Esophagus squamous epithelium (tissue), 5 donors: ENCODE measurements at regions not wholly inside any gene's neighbourhood (a gene's known extent, or its start where the extent isn't known, plus 50 kb on each side); places are given as distances from the start of the nearest gene placed in this dataset.
"Not testable (repeated sequence)": the region's sequence is repeated elsewhere in the genome, so short reads cannot be mapped to it uniquely, and the experiment has no call there.

Source experiments
- DNase-seq: peaks from one replicate; lab custom pipeline; 2025; lab: John Stamatoyannopoulos, UW
- H3K27ac ChIP-seq, 4 donors: fragments of 200-600 bp; sonication (generic); one replicate each; pipeline ENCODE4 v1.5.1; 2016 to 2019; ENCODE audit warnings: mild to moderate bottlenecking in 1 of 4
- H3K27me3 ChIP-seq, 4 donors: fragments of 200-600 bp; sonication (generic); 1 replicate in 3 of 4; 2 replicates in 1 of 4; pipeline versions ENCODE4 v1.5.1 to v1.6.0; 2017 to 2021; ENCODE audit warnings: antibody characterized with exemption in 1 of 4
- H3K36me3 ChIP-seq, 3 donors: fragments of 200-600 bp; sonication (generic); one replicate each; pipeline ENCODE4 v1.5.1; 2016 to 2019
- H3K4me1 ChIP-seq, 3 donors: fragments of 200-600 bp; sonication (generic); one replicate each; pipeline ENCODE4 v1.5.1; 2017 to 2019
- H3K4me3 ChIP-seq, 4 donors: fragments of 200-600 bp; sonication (generic); 1 replicate in 3 of 4; 2 replicates in 1 of 4; pipeline ENCODE4 v1.5.1; 2016 to 2019; ENCODE audit warnings: mild to moderate bottlenecking in 2 of 4, moderate library complexity in 1 of 4
- H3K9me3 ChIP-seq, 3 donors: fragments of 200-600 bp; sonication (generic); one replicate each; pipeline ENCODE4 v1.5.1; 2016 to 2019
- POLR2A ChIP-seq, 4 donors: fragments of 450-650 bp; IDR thresholded peaks; one replicate each; pipeline ENCODE4 v1.6.1; 2017; ENCODE audit warnings: antibody characterized with exemption in 4 of 4, mild to moderate bottlenecking in 4 of 4, moderate library complexity in 3 of 4
- WGBS, 2 donors: methylation state at CpG; one replicate each; pipeline ENCODE4 v1.1.5; 2018; 5-methylcytosine and 5-hydroxymethylcytosine counted together
- intact Hi-C: fragments of 100-400 bp; cut with DNase I; formaldehyde crosslinking; loops from one replicate; pipeline ENCODE4 v1.15.0; 2022
- TF ChIP-seq, protein P1 (sequence below), 6 experiments: fragments of 450-650 bp in 4 of 6; fragments of 200-600 bp in 2 of 6; sonication (generic) in 2 of 6; IDR thresholded peaks; one replicate each; pipeline ENCODE4 v1.5.1; 2016 to 2019; ENCODE audit warnings: antibody characterized with exemption in 6 of 6, mild to moderate bottlenecking in 4 of 6, moderate library complexity in 4 of 6
- donor health status: DM: yes; HTN: yes; CAD: no.

- no peak overlapping the region for H3K27ac ChIP-seq
- no peaks in the 10 kb centered on the region for H3K27me3 ChIP-seq
- no peak for TF ChIP-seq POLR2A (IDR thresholded peaks at IDR 0.05)
- TF ChIP-seq, protein P1, sequence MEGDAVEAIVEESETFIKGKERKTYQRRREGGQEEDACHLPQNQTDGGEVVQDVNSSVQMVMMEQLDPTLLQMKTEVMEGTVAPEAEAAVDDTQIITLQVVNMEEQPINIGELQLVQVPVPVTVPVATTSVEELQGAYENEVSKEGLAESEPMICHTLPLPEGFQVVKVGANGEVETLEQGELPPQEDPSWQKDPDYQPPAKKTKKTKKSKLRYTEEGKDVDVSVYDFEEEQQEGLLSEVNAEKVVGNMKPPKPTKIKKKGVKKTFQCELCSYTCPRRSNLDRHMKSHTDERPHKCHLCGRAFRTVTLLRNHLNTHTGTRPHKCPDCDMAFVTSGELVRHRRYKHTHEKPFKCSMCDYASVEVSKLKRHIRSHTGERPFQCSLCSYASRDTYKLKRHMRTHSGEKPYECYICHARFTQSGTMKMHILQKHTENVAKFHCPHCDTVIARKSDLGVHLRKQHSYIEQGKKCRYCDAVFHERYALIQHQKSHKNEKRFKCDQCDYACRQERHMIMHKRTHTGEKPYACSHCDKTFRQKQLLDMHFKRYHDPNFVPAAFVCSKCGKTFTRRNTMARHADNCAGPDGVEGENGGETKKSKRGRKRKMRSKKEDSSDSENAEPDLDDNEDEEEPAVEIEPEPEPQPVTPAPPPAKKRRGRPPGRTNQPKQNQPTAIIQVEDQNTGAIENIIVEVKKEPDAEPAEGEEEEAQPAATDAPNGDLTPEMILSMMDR (IDR thresholded peaks at IDR 0.05), result no peak
- no peaks in the 10 kb centered on the region for H3K9me3 ChIP-seq
- no peaks in the 10 kb centered on the region for H3K4me1 ChIP-seq
- intact Hi-C loops, result no loop called here
- no peaks in the 10 kb centered on the region for H3K36me3 ChIP-seq
- no peak for DNase-seq
- no peak overlapping the region for H3K4me3 ChIP-seq
These were observed 77.3 kb upstream of the CLVS2 start for GRCh38 chr6:122918714-122919113.

DNA sequence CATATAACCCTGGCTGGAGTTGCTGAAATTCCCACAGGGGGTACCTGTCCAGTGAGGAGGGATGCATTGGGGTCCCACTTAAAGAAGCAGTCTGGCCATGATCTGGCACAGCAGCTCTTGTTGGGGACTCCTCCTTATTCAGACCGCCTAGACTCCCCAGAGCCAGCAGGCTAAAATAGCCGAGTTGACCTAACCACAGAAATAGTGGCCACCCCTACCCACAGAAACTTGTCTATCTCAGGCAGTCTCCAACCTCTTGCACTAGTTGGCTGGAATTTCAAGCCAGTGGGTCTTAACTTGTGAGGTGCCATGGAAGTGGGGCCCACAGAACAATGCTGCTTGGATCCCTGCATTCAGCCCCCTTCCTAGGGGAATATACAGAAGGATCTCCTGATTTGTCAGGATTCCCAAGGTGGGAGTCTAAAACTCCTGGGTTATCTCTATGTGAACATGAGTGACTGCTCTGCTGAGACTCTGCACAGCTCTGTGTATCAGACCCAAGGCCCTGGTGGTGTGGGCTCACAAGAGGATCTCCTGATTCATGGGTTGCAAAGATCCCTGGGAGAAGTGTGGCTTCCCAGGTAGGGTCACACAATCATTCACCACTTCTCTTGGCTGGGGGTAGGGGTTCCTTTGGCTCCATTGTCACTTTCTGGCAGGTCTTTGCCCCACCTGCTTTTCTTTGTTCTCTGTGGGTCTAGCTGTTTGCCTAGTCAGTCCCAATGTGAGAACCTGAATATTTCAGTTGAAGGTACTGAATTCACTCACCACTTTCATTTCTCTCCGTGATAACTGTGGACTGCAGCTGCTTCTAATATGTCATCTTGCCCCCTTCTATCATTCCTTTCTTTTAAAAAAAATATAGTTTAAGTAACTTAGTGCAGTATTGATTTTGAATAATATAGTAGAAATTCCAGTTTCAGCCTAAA, 65.5 kb upstream of the CLVS2 start:
- 78 to 82% methylated on average over 1 of the region's 3 CpGs for WGBS, 2 donors
- Histone ChIP-seq H3K27ac (no peak overlapping the region), H3K4me1 (no peaks in the 10 kb centered on the region), H3K9me3 (no peaks in the 10 kb centered on the region), H3K27me3 (no peaks in the 10 kb centered on the region), H3K36me3 (no peaks in the 10 kb centered on the region), H3K4me3 (no peak overlapping the region)
- intact Hi-C loops, result no loop called here
- TF ChIP-seq, protein P1 (IDR thresholded peaks at IDR 0.05), result no peak
- TF ChIP-seq POLR2A (IDR thresholded peaks at IDR 0.05), result no peak
- DNase-seq, result no peak

DNA sequence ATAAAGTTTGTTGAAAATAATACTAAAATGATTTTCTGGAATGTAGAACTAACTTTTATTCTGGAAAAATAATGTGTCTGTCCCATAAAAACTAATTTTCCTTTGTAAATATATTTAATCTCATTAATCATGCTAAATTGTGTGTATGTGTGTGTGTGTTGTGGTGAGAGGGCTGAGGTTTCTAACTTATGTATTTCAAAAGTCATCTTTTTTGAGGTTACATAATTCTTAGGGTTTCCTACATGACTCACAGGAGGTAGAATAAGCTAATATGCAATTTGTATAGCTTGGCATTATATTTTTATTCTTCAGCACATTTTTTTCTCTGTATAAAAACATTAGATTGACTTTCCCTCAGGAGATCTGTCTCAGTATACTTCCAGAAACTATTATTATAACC, 64.1 kb upstream of the CLVS2 start:
- no peak for DNase-seq
- intact Hi-C loops, result no loop called here
- H3K36me3 ChIP-seq, result no peaks in the 10 kb centered on the region
- H3K27ac ChIP-seq, result no peak overlapping the region
- no peak overlapping the region for H3K4me3 ChIP-seq
- H3K4me1 ChIP-seq, result no peaks in the 10 kb centered on the region
- H3K9me3 ChIP-seq, result no peaks in the 10 kb centered on the region
- TF ChIP-seq, protein P1 (IDR thresholded peaks at IDR 0.05), result no peak
- no peak for TF ChIP-seq POLR2A (IDR thresholded peaks at IDR 0.05)
- H3K27me3 ChIP-seq, result no peaks in the 10 kb centered on the region

GRCh38 chr6:122944936-122945335, 51.1 kb upstream of the CLVS2 start:
- intact Hi-C loops, H3K9me3 ChIP-seq, H3K27me3 ChIP-seq, H3K36me3 ChIP-seq, H3K4me1 ChIP-seq, H3K4me3 ChIP-seq, DNase-seq, H3K27ac ChIP-seq: not testable (repeated sequence)
- WGBS, 2 donors, result 40 to 100% methylated on average over 1 to 2 of the region's 6 CpGs
